MM.1S (cell line): ENCODE measurements at regions not wholly inside any gene's neighbourhood (a gene's known extent, or its start where the extent isn't known, plus 50 kb on each side); places are given as distances from the start of the nearest gene placed in this dataset.

Source experiments
- DNase-seq: peaks from one replicate; pipeline ENCODE4 v3.0.0-alpha.2; 2015
- H2AFZ ChIP-seq: fragments of 300-600 bp; sonication (generic); 2 replicates; pipeline ENCODE4 v1.6.0; 2016; ENCODE audit warnings: antibody characterized with exemption, low read length
- H3F3A ChIP-seq: fragments of 300-600 bp; sonication (generic); 2 replicates; pipeline ENCODE4 v1.6.1; 2016; ENCODE audit warnings: mild to moderate bottlenecking, antibody characterized with exemption, low read length, moderate library complexity, mixed read lengths; ENCODE audit not compliant: insufficient read depth
- H3K27ac ChIP-seq: fragments of 300-600 bp; sonication (generic); 2 replicates; pipeline ENCODE4 v1.5.1; 2016; ENCODE audit warnings: mild to moderate bottlenecking, low read length
- H3K27me3 ChIP-seq: fragments of 300-600 bp; sonication (generic); replicated peaks from 2 replicates; pipeline ENCODE4 v1.6.0; 2016; ENCODE audit warnings: low read length; ENCODE audit not compliant: insufficient read depth
- H3K36me3 ChIP-seq: fragments of 300-600 bp; sonication (generic); replicated peaks from 2 replicates; pipeline ENCODE4 v1.6.1; 2016; ENCODE audit warnings: mild to moderate bottlenecking, low read length, mixed read lengths; ENCODE audit not compliant: insufficient read depth
- H3K4me1 ChIP-seq: fragments of 300-600 bp; sonication (generic); 2 replicates; pipeline ENCODE4 v1.6.1; 2016; ENCODE audit warnings: low read length, mixed read lengths
- H3K4me2 ChIP-seq: fragments of 300-600 bp; sonication (generic); 2 replicates; pipeline ENCODE4 v1.6.0; 2016; ENCODE audit warnings: low read depth, low read length
- H3K4me3 ChIP-seq: fragments of 300-600 bp; sonication (generic); 2 replicates; pipeline ENCODE4 v1.5.1; 2016; ENCODE audit warnings: low read length, mixed read lengths
- H3K79me2 ChIP-seq: fragments of 300-600 bp; sonication (generic); 2 replicates; pipeline ENCODE4 v1.6.1; 2016; ENCODE audit warnings: mixed run types, low read length, mixed read lengths
- H3K9ac ChIP-seq: fragments of 300-600 bp; sonication (generic); 2 replicates; pipeline ENCODE4 v1.6.1; 2016; ENCODE audit warnings: low read length, mixed read lengths
- H3K9me2 ChIP-seq: fragments of 300-600 bp; sonication (generic); replicated peaks from 2 replicates; pipeline ENCODE4 v1.6.1; 2016; ENCODE audit warnings: mild to moderate bottlenecking, low read length, mixed read lengths; ENCODE audit not compliant: insufficient read depth
- H3K9me3 ChIP-seq: fragments of 300-600 bp; sonication (generic); replicated peaks from 2 replicates; pipeline ENCODE4 v1.6.1; 2016; ENCODE audit warnings: mild to moderate bottlenecking, low read length, mixed read lengths; ENCODE audit not compliant: insufficient read depth
- H4K20me1 ChIP-seq: fragments of 300-600 bp; sonication (generic); 2 replicates; pipeline ENCODE4 v1.6.1; 2016; ENCODE audit warnings: mild to moderate bottlenecking, low read length, moderate library complexity, mixed read lengths; ENCODE audit not compliant: insufficient read depth
- CTCF ChIP-seq: fragments of 300-600 bp; sonication (generic); IDR thresholded peaks from 2 replicates; pipeline ENCODE4 v1.5.1; 2016; ENCODE audit warnings: antibody characterized with exemption, low read length, mixed read lengths
- EZH2 ChIP-seq: fragments of 300-600 bp; sonication (generic); optimal IDR thresholded peaks from 2 replicates; pipeline ENCODE3; 2017; ENCODE audit warnings: low read depth, mild to moderate bottlenecking, antibody characterized with exemption, low read length, mixed read lengths
- EZH2phosphoT487 ChIP-seq: fragments of 300-600 bp; sonication (generic); IDR thresholded peaks from 2 replicates; pipeline ENCODE4 v1.6.1; 2018; ENCODE audit warnings: antibody characterized with exemption, low read length

GRCh38 chr13:73635166-73635787 is 498.9 kb downstream of the KLF12 start:
- no peaks in the 10 kb centered on the region for H3K9me3 ChIP-seq
- no peaks in the 10 kb centered on the region for H3K27me3 ChIP-seq
- no peak overlapping the region for H3K27ac ChIP-seq
- no peak overlapping the region for H2AFZ ChIP-seq
- H3K4me2 ChIP-seq: no peak overlapping the region
- no peak overlapping the region for H3K4me3 ChIP-seq
- no peaks in the 10 kb centered on the region for H3F3A ChIP-seq
- no peaks in the 10 kb centered on the region for H3K4me1 ChIP-seq
- H4K20me1 ChIP-seq: no peaks in the 10 kb centered on the region
- H3K9me2 ChIP-seq: no peaks in the 10 kb centered on the region
- TF ChIP-seq CTCF (no peak), EZH2 (no peak), EZH2phosphoT487 (no peak)
- no peak overlapping the region for H3K9ac ChIP-seq
- no peaks in the 10 kb centered on the region for H3K36me3 ChIP-seq
- no peak for DNase-seq
- H3K79me2 ChIP-seq: no peaks in the 10 kb centered on the region

GRCh38 chr13:73633817-73634460 is 500.3 kb downstream of the KLF12 start:
- DNase-seq: no peak
- Histone ChIP-seq H3K36me3 (no peaks in the 10 kb centered on the region), H3K4me3 (no peak overlapping the region), H3K4me2 (no peak overlapping the region), H3K9me3 (no peaks in the 10 kb centered on the region), H4K20me1 (no peaks in the 10 kb centered on the region), H3K4me1 (no peaks in the 10 kb centered on the region), H3F3A (no peaks in the 10 kb centered on the region), H3K9ac (no peak overlapping the region), H3K27me3 (no peaks in the 10 kb centered on the region), H3K9me2 (no peaks in the 10 kb centered on the region), H3K27ac (no peak overlapping the region), H2AFZ (no peak overlapping the region), H3K79me2 (no peaks in the 10 kb centered on the region)
- TF ChIP-seq EZH2: no peak
- TF ChIP-seq CTCF: no peak
- TF ChIP-seq EZH2phosphoT487: no peak

GRCh38 chr13:73631411-73631810 is 502.8 kb downstream of the KLF12 start:
- no peak for TF ChIP-seq EZH2
- no peak for TF ChIP-seq CTCF
- TF ChIP-seq EZH2phosphoT487: no peak
- H3K4me1 ChIP-seq: no peaks in the 10 kb centered on the region
- no peak overlapping the region for H3K9ac ChIP-seq
- no peaks in the 10 kb centered on the region for H3K9me3 ChIP-seq
- no peak overlapping the region for H3K27ac ChIP-seq
- no peak overlapping the region for H3K4me3 ChIP-seq
- no peak for DNase-seq
- no peak overlapping the region for H3K4me2 ChIP-seq
- no peaks in the 10 kb centered on the region for H3K9me2 ChIP-seq
- no peaks in the 10 kb centered on the region for H3K79me2 ChIP-seq
- no peaks in the 10 kb centered on the region for H3K36me3 ChIP-seq
- no peaks in the 10 kb centered on the region for H3F3A ChIP-seq
- no peak overlapping the region for H2AFZ ChIP-seq
- H4K20me1 ChIP-seq: no peaks in the 10 kb centered on the region
- no peaks in the 10 kb centered on the region for H3K27me3 ChIP-seq
